PFSK-1 (cell line): ENCODE measurements at regions not wholly inside any gene's neighbourhood (a gene's known extent, or its start where the extent isn't known, plus 50 kb on each side); places are given as distances from the start of the nearest gene placed in this dataset.

ENCODE experiments used
- REST ChIP-seq, 2 experiments: IDR thresholded peaks; 2 replicates each; pipeline versions ENCODE4 v1.6.1 to v1.8.0; 2011 to 2012; ENCODE audit warnings: low read depth in 2 of 2, low read length in 2 of 2, control low read depth in 1 of 2, inconsistent platforms in 1 of 2, mild to moderate bottlenecking in 1 of 2, moderate library complexity in 1 of 2; ENCODE audit not compliant: insufficient read depth in 1 of 2
- TAF1 ChIP-seq: IDR thresholded peaks from 2 replicates; pipeline ENCODE4 v1.6.1; 2012; ENCODE audit warnings: low read length, control low read depth, borderline replicate concordance; ENCODE audit not compliant: insufficient read depth

GRCh38 chr11:115679945-115680344 is 175.7 kb upstream of the CADM1 start:
- no peak for TF ChIP-seq TAF1
- TF ChIP-seq REST (IDR thresholded peaks at IDR 0.05; ENCODE audit: insufficient read depth in 1 of 2, low read depth in 2 of 2, low read length in 2 of 2): no peak
